Peyer's patch (tissue), 4 donors: ENCODE measurements at regions not wholly inside any gene's neighbourhood (a gene's known extent, or its start where the extent isn't known, plus 50 kb on each side); places are given as distances from the start of the nearest gene placed in this dataset.

Experiments
- CTCF ChIP-seq, 6 experiments: fragments of 450-650 bp in 4 of 6; fragments of 200-600 bp in 2 of 6; sonication (generic) in 1 of 6; IDR thresholded peaks; one replicate each; pipeline ENCODE4 v1.5.1; 2017 to 2019; ENCODE audit warnings: antibody characterized with exemption in 6 of 6, mild to moderate bottlenecking in 3 of 6, moderate library complexity in 1 of 6
- POLR2A ChIP-seq, 2 donors: fragments of 450-650 bp; IDR thresholded peaks; one replicate each; pipeline ENCODE4 v1.5.1; 2017; ENCODE audit warnings: antibody characterized with exemption in 2 of 2, mild to moderate bottlenecking in 2 of 2, moderate library complexity in 2 of 2

- TF ChIP-seq CTCF (IDR thresholded peaks at IDR 0.05) (no peak), POLR2A (IDR thresholded peaks at IDR 0.05) (no peak)
Observed at GRCh38 chr6:156027248-156027626, 571.6 kb upstream of the NOX3 start.
